ENCODE measurements at regions not wholly inside any gene's neighbourhood (a gene's known extent, or its start where the extent isn't known, plus 50 kb on each side); places are given as distances from the start of the nearest gene placed in this dataset.
"Not testable (repeated sequence)": the region's sequence is repeated elsewhere in the genome, so short reads cannot be mapped to it uniquely, and the experiment has no call there.

DNA sequence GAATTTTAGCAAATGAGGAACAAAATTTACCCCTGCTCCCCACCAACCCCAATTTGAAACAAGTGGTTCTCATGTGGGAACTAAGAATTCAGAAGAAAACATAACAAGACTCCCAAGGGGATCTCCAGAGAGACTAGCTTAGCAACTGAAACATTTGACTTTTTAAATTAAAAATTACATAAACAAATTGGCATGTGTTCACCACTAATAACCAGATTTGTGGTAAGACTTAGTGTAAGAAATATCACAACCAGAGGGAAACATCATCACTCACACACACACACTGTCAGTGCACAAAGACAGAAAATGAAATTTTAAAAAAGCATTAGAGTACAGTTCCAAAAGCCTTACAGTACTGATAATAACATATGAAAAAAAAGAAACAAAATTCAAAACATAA is 348.8 kb downstream of the CGGBP1 start:
- no peak overlapping the region for H3K4me3 ChIP-seq (ENCODE audit: low read depth, low read length)
- TF ChIP-seq, protein P1, sequence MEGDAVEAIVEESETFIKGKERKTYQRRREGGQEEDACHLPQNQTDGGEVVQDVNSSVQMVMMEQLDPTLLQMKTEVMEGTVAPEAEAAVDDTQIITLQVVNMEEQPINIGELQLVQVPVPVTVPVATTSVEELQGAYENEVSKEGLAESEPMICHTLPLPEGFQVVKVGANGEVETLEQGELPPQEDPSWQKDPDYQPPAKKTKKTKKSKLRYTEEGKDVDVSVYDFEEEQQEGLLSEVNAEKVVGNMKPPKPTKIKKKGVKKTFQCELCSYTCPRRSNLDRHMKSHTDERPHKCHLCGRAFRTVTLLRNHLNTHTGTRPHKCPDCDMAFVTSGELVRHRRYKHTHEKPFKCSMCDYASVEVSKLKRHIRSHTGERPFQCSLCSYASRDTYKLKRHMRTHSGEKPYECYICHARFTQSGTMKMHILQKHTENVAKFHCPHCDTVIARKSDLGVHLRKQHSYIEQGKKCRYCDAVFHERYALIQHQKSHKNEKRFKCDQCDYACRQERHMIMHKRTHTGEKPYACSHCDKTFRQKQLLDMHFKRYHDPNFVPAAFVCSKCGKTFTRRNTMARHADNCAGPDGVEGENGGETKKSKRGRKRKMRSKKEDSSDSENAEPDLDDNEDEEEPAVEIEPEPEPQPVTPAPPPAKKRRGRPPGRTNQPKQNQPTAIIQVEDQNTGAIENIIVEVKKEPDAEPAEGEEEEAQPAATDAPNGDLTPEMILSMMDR (IDR thresholded peaks at IDR 0.05; ENCODE audit: low read depth, low read length): no peak

DNA sequence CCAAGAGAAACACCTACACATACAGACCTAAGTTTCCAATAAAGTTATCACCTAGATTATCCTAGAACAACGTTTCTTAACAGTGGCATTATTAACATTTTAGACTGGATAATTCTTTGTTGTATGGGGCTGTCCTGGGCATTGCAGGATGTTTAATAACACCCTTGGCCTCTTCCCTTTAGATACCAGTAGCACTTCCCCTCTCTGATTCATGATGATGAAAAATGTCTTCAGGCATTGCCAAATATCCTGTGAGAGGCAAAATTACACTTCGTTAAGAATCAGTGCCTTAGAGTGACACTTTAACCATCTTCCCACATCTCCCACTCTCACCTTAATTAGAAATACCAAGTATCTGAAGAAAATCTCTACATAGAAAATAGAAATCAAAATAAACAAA is 352.6 kb downstream of the CGGBP1 start:
- no peak overlapping the region for H3K4me3 ChIP-seq (ENCODE audit: low read depth, low read length)
- TF ChIP-seq, protein P1 (IDR thresholded peaks at IDR 0.05; ENCODE audit: low read depth, low read length): no peak

DNA sequence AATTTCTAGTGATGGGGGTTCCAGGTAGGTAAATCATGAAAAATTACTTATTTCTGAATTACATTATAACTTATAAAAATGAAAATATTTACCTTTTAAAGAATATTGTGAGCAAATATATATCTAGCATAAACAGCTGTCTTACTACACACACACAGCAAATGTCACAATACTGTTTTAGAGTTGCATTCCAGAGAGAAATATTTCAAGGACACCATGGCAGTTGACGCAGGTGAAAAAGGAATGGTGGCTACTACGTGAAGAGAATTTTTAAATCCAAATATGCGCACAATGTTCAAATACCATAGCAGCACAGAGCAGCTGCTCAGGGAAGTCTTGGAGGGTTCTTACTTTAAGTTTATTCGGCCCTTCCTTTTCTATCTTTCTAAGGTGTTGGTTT is 356.2 kb downstream of the CGGBP1 start:
- TF ChIP-seq, protein P1 (IDR thresholded peaks at IDR 0.05; ENCODE audit: low read depth, low read length): no peak
- H3K4me3 ChIP-seq (ENCODE audit: low read depth, low read length): no peak overlapping the region

DNA sequence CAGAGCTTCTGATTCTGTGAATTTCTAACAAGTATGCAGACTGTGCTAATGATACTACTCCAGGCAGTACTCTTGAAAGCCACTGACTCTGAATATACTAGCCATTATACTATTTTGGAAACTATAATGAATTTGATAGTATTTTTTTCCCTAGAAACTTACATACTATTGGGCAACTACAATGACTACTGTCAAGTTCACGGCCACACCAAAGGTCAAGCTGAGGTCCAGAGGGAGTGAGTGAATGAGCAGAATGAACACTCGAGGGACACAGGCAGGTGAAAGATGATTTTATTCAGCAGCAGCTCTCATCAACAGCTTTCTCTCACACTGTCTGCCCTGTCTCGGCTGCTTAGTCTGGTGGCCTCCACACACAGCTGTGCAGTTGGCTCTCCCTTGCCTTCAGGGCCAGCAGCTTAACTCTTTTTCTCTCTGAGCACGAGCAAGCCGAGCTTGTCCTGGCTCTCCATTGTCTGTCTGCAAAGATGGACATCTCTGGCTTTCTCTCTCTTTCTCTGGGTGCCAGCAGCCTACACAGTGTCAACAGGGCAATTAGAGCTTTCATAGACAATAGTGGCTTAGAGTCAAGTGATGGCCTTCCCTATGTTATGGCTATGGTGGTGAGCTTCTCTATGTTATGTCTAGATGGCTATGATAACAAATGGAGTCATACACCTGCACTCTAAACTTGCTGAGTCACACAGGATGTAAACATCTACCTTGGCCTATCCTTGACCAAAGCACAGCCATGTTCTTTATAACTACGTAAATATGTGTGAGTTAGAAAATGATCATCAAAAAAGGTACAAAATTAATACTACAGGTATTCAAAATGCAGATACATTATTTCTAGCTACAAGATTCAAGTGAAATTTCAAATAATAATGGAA is 362.4 kb downstream of the CGGBP1 start:
- no peak overlapping the region for H3K4me3 ChIP-seq (ENCODE audit: low read depth, low read length)
- TF ChIP-seq, protein P1 (IDR thresholded peaks at IDR 0.05; ENCODE audit: low read depth, low read length): no peak

DNA sequence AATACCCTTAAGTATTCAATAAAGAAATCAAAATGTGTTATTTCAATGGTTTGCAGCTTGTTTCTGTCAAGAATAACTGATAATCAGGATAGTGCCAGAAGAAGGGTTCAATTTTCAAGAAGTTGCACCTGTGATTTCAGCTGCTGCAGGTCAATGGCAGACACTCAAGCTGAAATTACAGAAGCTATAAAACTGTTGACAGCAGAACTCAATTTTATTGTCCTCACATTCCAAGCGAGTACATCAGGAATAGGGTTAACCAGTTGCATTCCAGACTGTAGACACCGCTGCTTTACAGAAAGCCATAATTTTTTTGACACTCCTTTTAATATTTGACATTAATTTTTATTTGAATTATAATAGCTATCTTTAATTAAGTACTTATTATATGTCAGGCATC is 364.1 kb downstream of the CGGBP1 start:
- H3K4me3 ChIP-seq (ENCODE audit: low read depth, low read length): no peak overlapping the region
- TF ChIP-seq, protein P1 (IDR thresholded peaks at IDR 0.05; ENCODE audit: low read depth, low read length): no peak

DNA sequence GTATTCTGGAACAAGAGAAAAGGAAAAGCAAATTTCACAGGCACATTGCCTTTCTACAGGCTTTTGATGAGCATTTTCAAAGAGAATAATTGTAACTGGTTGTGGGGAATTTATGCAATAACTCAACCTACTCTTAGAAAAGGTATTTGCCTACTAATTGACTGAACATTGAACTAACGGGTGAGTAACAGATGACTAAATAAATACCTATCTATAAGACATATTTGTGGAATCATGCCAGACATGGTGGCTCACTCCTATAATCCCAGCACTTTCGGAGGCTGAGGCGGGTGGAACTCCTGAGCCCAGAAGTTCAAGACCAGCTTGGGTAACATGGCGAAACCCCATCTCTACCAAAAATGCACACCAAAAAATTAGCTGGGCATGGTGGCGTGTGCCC is 367.7 kb downstream of the CGGBP1 start:
- TF ChIP-seq, protein P1 (IDR thresholded peaks at IDR 0.05; ENCODE audit: low read depth, low read length): no peak
- no peak overlapping the region for H3K4me3 ChIP-seq (ENCODE audit: low read depth, low read length)

DNA sequence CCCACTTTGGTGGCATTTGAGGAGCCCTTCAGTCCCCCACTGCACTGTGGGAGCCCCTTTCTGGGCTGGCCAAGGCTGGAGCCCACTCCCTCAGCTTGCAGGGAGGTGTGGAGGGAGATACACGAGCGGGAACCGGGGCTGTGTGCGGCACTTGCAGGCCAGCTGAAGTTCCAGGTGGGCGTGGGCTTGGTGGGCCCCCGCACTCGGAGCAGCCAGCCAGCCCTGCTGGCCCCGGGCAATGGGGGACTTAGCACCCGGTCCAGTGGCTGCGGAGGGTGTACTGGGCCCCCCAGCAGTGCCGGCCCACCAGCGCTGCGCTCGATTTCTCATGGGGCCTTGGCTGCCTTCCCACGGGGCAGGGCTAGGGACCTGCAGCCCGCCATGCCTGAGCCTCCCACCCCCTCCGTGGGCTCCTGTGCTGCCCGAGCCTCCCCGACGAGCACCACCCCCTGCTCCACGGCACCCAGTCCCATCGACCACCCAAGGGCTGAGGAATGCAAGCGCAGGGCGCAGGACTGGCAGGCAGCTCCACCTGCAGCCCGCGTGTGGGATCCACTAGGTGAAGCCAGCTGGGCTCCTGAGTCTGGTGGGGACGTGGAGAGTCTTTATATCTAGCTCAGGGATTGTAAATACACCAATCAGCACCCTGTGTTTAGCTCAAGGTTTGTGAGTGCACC is 379.7 kb downstream of the CGGBP1 start:
- not testable (repeated sequence) for H3K4me3 ChIP-seq (ENCODE audit: low read depth, low read length)
